Thyroid gland (tissue), 4 donors: ENCODE measurements at regions not wholly inside any gene's neighbourhood (a gene's known extent, or its start where the extent isn't known, plus 50 kb on each side); places are given as distances from the start of the nearest gene placed in this dataset.

ENCODE experiments used
- POLR2A ChIP-seq, 2 donors: fragments of 450-650 bp; IDR thresholded peaks; one replicate each; pipeline ENCODE4 v1.6.1; 2017; ENCODE audit warnings: antibody characterized with exemption in 2 of 2, mild to moderate bottlenecking in 2 of 2, moderate library complexity in 1 of 2
- TF ChIP-seq, protein P1 (sequence below), 6 experiments: fragments of 200-600 bp in 3 of 6; fragments of 450-650 bp in 3 of 6; sonication (generic) in 3 of 6; IDR thresholded peaks; one replicate each; pipeline ENCODE4 v1.5.1; 2016 to 2019; ENCODE audit warnings: antibody characterized with exemption in 6 of 6, mild to moderate bottlenecking in 2 of 6, inconsistent platforms in 1 of 6, moderate library complexity in 1 of 6

GRCh38 chr6:164377348-164377918, 932.0 kb downstream of the C6orf118 start:
- no peak for TF ChIP-seq POLR2A (IDR thresholded peaks at IDR 0.05)
- TF ChIP-seq, protein P1, sequence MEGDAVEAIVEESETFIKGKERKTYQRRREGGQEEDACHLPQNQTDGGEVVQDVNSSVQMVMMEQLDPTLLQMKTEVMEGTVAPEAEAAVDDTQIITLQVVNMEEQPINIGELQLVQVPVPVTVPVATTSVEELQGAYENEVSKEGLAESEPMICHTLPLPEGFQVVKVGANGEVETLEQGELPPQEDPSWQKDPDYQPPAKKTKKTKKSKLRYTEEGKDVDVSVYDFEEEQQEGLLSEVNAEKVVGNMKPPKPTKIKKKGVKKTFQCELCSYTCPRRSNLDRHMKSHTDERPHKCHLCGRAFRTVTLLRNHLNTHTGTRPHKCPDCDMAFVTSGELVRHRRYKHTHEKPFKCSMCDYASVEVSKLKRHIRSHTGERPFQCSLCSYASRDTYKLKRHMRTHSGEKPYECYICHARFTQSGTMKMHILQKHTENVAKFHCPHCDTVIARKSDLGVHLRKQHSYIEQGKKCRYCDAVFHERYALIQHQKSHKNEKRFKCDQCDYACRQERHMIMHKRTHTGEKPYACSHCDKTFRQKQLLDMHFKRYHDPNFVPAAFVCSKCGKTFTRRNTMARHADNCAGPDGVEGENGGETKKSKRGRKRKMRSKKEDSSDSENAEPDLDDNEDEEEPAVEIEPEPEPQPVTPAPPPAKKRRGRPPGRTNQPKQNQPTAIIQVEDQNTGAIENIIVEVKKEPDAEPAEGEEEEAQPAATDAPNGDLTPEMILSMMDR (IDR thresholded peaks at IDR 0.05) = no peak
